Adrenal gland (tissue), 5 donors: ENCODE measurements at regions not wholly inside any gene's neighbourhood (a gene's known extent, or its start where the extent isn't known, plus 50 kb on each side); places are given as distances from the start of the nearest gene placed in this dataset.

Experiments
- POLR2A ChIP-seq, 2 donors: fragments of 450-650 bp; IDR thresholded peaks; one replicate each; pipeline ENCODE4 v1.6.1; 2017; ENCODE audit warnings: antibody characterized with exemption in 2 of 2, mild to moderate bottlenecking in 2 of 2, moderate library complexity in 1 of 2
- TF ChIP-seq, protein P1 (sequence below), 6 experiments: fragments of 450-650 bp in 4 of 6; fragments of 200-600 bp in 2 of 6; sonication (generic) in 1 of 6; IDR thresholded peaks; 1 replicate in 5 of 6; 2 replicates in 1 of 6; pipeline versions ENCODE4 v1.5.1 to v1.8.0; 2016 to 2021; ENCODE audit warnings: antibody characterized with exemption in 6 of 6, mild to moderate bottlenecking in 2 of 6, moderate library complexity in 1 of 6
- donor health status: DM: no; HTN: no; CAD: no.

DNA sequence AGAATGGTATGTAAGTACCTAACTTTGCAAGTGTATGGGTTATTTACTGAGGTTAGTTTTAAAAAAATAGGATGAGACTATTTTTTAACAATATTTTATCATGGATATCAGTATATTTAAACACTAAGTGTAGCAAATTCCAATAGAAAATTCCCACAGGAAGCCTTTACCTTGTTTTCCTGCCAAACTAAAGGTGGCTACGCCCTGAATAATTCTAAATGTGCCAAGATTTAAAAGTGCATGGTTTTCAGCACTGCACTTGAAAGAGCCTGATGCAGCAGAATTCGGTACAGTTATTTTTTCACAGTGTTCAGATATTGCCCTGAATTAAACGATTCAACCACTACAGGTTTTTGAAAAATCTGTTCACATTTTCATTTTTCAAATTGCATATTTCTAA lies 1622.8 kb upstream of the B3GALT2 start:
- TF ChIP-seq, protein P1, sequence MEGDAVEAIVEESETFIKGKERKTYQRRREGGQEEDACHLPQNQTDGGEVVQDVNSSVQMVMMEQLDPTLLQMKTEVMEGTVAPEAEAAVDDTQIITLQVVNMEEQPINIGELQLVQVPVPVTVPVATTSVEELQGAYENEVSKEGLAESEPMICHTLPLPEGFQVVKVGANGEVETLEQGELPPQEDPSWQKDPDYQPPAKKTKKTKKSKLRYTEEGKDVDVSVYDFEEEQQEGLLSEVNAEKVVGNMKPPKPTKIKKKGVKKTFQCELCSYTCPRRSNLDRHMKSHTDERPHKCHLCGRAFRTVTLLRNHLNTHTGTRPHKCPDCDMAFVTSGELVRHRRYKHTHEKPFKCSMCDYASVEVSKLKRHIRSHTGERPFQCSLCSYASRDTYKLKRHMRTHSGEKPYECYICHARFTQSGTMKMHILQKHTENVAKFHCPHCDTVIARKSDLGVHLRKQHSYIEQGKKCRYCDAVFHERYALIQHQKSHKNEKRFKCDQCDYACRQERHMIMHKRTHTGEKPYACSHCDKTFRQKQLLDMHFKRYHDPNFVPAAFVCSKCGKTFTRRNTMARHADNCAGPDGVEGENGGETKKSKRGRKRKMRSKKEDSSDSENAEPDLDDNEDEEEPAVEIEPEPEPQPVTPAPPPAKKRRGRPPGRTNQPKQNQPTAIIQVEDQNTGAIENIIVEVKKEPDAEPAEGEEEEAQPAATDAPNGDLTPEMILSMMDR (IDR thresholded peaks at IDR 0.05) = no peak
- TF ChIP-seq POLR2A (IDR thresholded peaks at IDR 0.05) = no peak
